Glutamatergic neuron (in vitro differentiated cells): ENCODE measurements at regions not wholly inside any gene's neighbourhood (a gene's known extent, or its start where the extent isn't known, plus 50 kb on each side); places are given as distances from the start of the nearest gene placed in this dataset.

Experiments
- DNase-seq: peaks from one replicate; pipeline ENCODE4 v3.0.0; 2022
- H3K27ac Mint-ChIP-seq: one replicate; pipeline ENCODE4 v1.8.0; 2020; ENCODE audit warnings: mild to moderate bottlenecking, mixed read lengths, inconsistent platforms; ENCODE audit not compliant: unreplicated experiment
- H3K27me3 Mint-ChIP-seq: one replicate; pipeline ENCODE4 v1.8.0; 2020; ENCODE audit warnings: mild to moderate bottlenecking, moderate library complexity, mixed read lengths, inconsistent platforms; ENCODE audit not compliant: unreplicated experiment
- H3K36me3 Mint-ChIP-seq: one replicate; pipeline ENCODE4 v1.8.0; 2020; ENCODE audit warnings: mild to moderate bottlenecking, mixed read lengths, inconsistent platforms; ENCODE audit not compliant: unreplicated experiment
- H3K4me1 Mint-ChIP-seq: one replicate; pipeline ENCODE4 v1.8.0; 2020; ENCODE audit warnings: mild to moderate bottlenecking, low read depth, mixed read lengths, inconsistent platforms; ENCODE audit not compliant: unreplicated experiment
- H3K4me3 Mint-ChIP-seq: one replicate; pipeline ENCODE4 v1.8.0; 2020; ENCODE audit warnings: mild to moderate bottlenecking, mixed read lengths, inconsistent platforms; ENCODE audit not compliant: unreplicated experiment
- H3K9me3 Mint-ChIP-seq: one replicate; pipeline ENCODE4 v1.8.0; 2020; ENCODE audit warnings: mild to moderate bottlenecking, moderate library complexity, mixed read lengths, inconsistent platforms; ENCODE audit not compliant: unreplicated experiment
- CTCF ChIP-seq: fragments of 200-600 bp; sonication (generic); IDR thresholded peaks from one replicate; pipeline ENCODE4 v1.5.0; 2021; ENCODE audit not compliant: partially characterized antibody, unreplicated experiment

DNA sequence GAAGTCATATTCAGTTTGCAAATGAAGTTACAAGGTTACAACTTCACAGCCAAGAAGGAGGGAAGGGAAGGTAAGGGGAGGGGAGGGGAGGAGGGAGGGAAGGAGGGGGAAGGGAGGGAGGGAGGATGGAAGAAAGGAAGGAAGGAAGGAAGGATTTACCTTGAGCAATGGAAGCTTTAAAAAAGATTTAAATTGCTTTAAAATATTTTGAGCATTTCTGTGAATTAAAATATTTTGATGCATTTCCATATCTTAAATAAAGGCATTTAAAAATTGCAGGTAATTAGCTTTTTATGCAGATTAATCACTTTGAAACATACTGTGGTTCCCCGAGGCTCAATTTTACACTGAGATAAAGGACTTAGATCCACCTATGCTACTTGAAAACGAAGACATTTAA lies 618.0 kb downstream of the TFAP2A start:
- Mint-ChIP-seq H3K4me1 (no peaks in the 10 kb centered on the region), H3K9me3 (no peaks in the 10 kb centered on the region), H3K27me3 (no peaks in the 10 kb centered on the region), H3K27ac (no peak overlapping the region), H3K36me3 (no peaks in the 10 kb centered on the region), H3K4me3 (no peak overlapping the region)
- TF ChIP-seq CTCF: no peak
- DNase-seq: no peak

- no peak overlapping the region for H3K4me3 Mint-ChIP-seq
- H3K27me3 Mint-ChIP-seq: no peaks in the 10 kb centered on the region
- H3K27ac Mint-ChIP-seq: no peak overlapping the region
- no peak for TF ChIP-seq CTCF
- H3K36me3 Mint-ChIP-seq: no peaks in the 10 kb centered on the region
- H3K4me1 Mint-ChIP-seq: no peaks in the 10 kb centered on the region
- H3K9me3 Mint-ChIP-seq: no peaks in the 10 kb centered on the region
- no peak for DNase-seq
Observed at GRCh38 chr6:9795880-9796279, 619.0 kb downstream of the TFAP2A start.

DNA sequence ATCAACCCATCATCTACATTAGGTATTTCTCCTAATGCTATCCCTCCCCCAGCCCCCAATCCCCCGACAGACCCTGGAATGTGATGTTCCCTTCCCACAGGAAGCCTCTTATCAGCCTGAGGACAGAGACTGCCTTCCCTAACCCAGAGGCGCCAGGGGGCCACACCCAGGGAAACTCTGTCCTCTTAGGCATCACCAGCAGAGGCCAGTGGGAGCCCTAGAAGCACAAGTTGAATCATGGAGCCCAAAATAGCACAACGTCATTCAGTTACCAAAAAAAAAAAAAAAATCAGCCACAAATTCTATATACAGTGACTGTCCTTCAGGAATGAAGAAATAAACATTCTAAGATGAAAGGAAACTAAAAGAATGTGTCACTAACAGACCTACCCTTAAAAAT lies 625.7 kb downstream of the TFAP2A start:
- Mint-ChIP-seq H3K27me3 (no peaks in the 10 kb centered on the region), H3K9me3 (no peaks in the 10 kb centered on the region), H3K4me1 (no peaks in the 10 kb centered on the region), H3K27ac (no peak overlapping the region), H3K4me3 (no peak overlapping the region), H3K36me3 (no peaks in the 10 kb centered on the region)
- TF ChIP-seq CTCF: no peak
- DNase-seq: no peak

DNA sequence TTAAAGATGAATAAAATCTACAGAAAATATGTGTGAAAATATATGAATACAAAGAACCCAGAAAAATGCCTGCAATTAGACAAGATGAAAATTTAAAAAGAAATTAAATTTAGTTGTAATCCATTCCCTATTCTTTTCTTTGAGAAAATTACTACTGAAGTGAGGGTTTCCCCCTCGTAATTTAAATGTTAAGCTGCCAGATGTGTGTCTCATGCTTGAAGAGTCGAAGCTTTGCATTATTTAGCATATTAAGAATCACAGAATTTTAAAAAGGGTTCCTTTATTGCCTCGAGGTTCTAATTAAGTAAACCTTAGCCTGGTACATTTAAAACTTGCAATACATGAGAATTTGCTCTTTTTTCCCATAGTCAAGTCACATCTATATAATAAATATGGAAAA lies 630.1 kb downstream of the TFAP2A start:
- no peaks in the 10 kb centered on the region for H3K36me3 Mint-ChIP-seq
- no peak overlapping the region for H3K4me3 Mint-ChIP-seq
- H3K4me1 Mint-ChIP-seq: no peaks in the 10 kb centered on the region
- H3K27ac Mint-ChIP-seq: no peak overlapping the region
- no peak for TF ChIP-seq CTCF
- H3K9me3 Mint-ChIP-seq: no peaks in the 10 kb centered on the region
- DNase-seq: no peak
- no peaks in the 10 kb centered on the region for H3K27me3 Mint-ChIP-seq

- no peaks in the 10 kb centered on the region for H3K27me3 Mint-ChIP-seq
- no peak overlapping the region for H3K4me3 Mint-ChIP-seq
- no peak for DNase-seq
- no peak for TF ChIP-seq CTCF
- H3K27ac Mint-ChIP-seq: no peak overlapping the region
- H3K9me3 Mint-ChIP-seq: no peaks in the 10 kb centered on the region
- H3K36me3 Mint-ChIP-seq: no peaks in the 10 kb centered on the region
- H3K4me1 Mint-ChIP-seq: no peaks in the 10 kb centered on the region
Observed at GRCh38 chr6:9783567-9783966, 631.3 kb downstream of the TFAP2A start.
